ENCODE measurements at regions not wholly inside any gene's neighbourhood (a gene's known extent, or its start where the extent isn't known, plus 50 kb on each side); places are given as distances from the start of the nearest gene placed in this dataset.
A peak's percentile ranks its signal among the peaks of the same experiment; 100 is the strongest.

GRCh38 chr6:122207061-122207460, 192.4 kb upstream of the HSF2 start:
- H3K27ac Mint-ChIP-seq: no peak overlapping the region
- Histone ChIP-seq H3K4me2 (no peak overlapping the region), H3K4me3 (no peak overlapping the region), H3K4me1 (no peaks in the 10 kb centered on the region), H2AFZ (replicated peaks) (no peak overlapping the region), H3K27me3 (no peaks in the 10 kb centered on the region), H3K27ac (no peak overlapping the region), H3K79me2 (ENCODE audit: low read depth) (no peaks in the 10 kb centered on the region), H3K36me3 (no peaks in the 10 kb centered on the region), H3F3A (ENCODE audit: low read depth) (no peaks in the 10 kb centered on the region), H3K9me3 (ENCODE audit: low read depth) (no peaks in the 10 kb centered on the region), H3K9ac (no peak overlapping the region), H4K20me1 (ENCODE audit: low read depth) (no peaks in the 10 kb centered on the region)
- no peaks in the 10 kb centered on the region for H3K4me1 Mint-ChIP-seq
- TF ChIP-seq CTCF (IDR thresholded peaks at IDR 0.05): no peak
- no peak for TF ChIP-seq EZH2phosphoT487 (IDR thresholded peaks at IDR 0.05)
- TF ChIP-seq EZH2 (IDR thresholded peaks at IDR 0.05): no peak
- H3K4me3 Mint-ChIP-seq: no peak overlapping the region
- no peak for DNase-seq (ENCODE audit: low spot score)
- peaks cover 4% of the 10 kb centered on the region for H3K9me3 Mint-ChIP-seq
- H3K36me3 Mint-ChIP-seq: no peaks in the 10 kb centered on the region
- peaks cover 3% of the 10 kb centered on the region for H3K27me3 Mint-ChIP-seq (ENCODE audit: insufficient read depth, low read depth)

- no peaks in the 10 kb centered on the region for H3K4me1 Mint-ChIP-seq
These were observed 191.7 kb upstream of the HSF2 start for GRCh38 chr6:122207794-122208193.

GRCh38 chr6:122214605-122215318, 184.7 kb upstream of the HSF2 start:
- Histone ChIP-seq H3K4me2 (no peak overlapping the region), H3K9me3 (ENCODE audit: low read depth) (no peaks in the 10 kb centered on the region), H2AFZ (replicated peaks) (peak overlapping the region; percentile 1), H3K4me3 (no peak overlapping the region), H3K27ac (no peak overlapping the region), H3K79me2 (ENCODE audit: low read depth) (no peaks in the 10 kb centered on the region), H4K20me1 (ENCODE audit: low read depth) (no peaks in the 10 kb centered on the region), H3K27me3 (no peaks in the 10 kb centered on the region), H3F3A (ENCODE audit: low read depth) (no peaks in the 10 kb centered on the region), H3K9ac (no peak overlapping the region), H3K4me1 (no peaks in the 10 kb centered on the region), H3K36me3 (no peaks in the 10 kb centered on the region)
- Mint-ChIP-seq H3K27ac (peak overlapping the region; percentile 46), H3K9me3 (no peaks in the 10 kb centered on the region), H3K4me1 (no peaks in the 10 kb centered on the region), H3K4me3 (no peak overlapping the region), H3K36me3 (no peaks in the 10 kb centered on the region), H3K27me3 (ENCODE audit: insufficient read depth, low read depth) (no peaks in the 10 kb centered on the region)
- no peak for DNase-seq (ENCODE audit: low spot score)
- TF ChIP-seq CTCF (IDR thresholded peaks at IDR 0.05): no peak
- TF ChIP-seq EZH2 (IDR thresholded peaks at IDR 0.05): no peak
- no peak for TF ChIP-seq EZH2phosphoT487 (IDR thresholded peaks at IDR 0.05)

More at GRCh38 chr6:122207794-122208193, 191.7 kb upstream of the HSF2 start:
- Histone ChIP-seq H2AFZ (replicated peaks) (no peak overlapping the region), H3K4me2 (no peak overlapping the region), H4K20me1 (ENCODE audit: low read depth) (no peaks in the 10 kb centered on the region), H3K27ac (no peak overlapping the region), H3K9me3 (ENCODE audit: low read depth) (no peaks in the 10 kb centered on the region), H3K9ac (no peak overlapping the region), H3K36me3 (no peaks in the 10 kb centered on the region), H3K79me2 (ENCODE audit: low read depth) (no peaks in the 10 kb centered on the region), H3K27me3 (no peaks in the 10 kb centered on the region), H3F3A (ENCODE audit: low read depth) (no peaks in the 10 kb centered on the region), H3K4me3 (no peak overlapping the region), H3K4me1 (no peaks in the 10 kb centered on the region)
- Mint-ChIP-seq H3K36me3 (no peaks in the 10 kb centered on the region), H3K4me3 (no peak overlapping the region), H3K27me3 (ENCODE audit: insufficient read depth, low read depth) (peaks cover 3% of the 10 kb centered on the region), H3K27ac (no peak overlapping the region), H3K9me3 (peaks cover 4% of the 10 kb centered on the region)
- DNase-seq (ENCODE audit: low spot score): no peak
- no peak for TF ChIP-seq EZH2 (IDR thresholded peaks at IDR 0.05)
- TF ChIP-seq EZH2phosphoT487 (IDR thresholded peaks at IDR 0.05): no peak
- TF ChIP-seq CTCF (IDR thresholded peaks at IDR 0.05): no peak

All from neural progenitor cell (in vitro differentiated cells).